GM21529 (cell line): ENCODE measurements at regions not wholly inside any gene's neighbourhood (a gene's known extent, or its start where the extent isn't known, plus 50 kb on each side); places are given as distances from the start of the nearest gene placed in this dataset.

Experiments used
- ATAC-seq: cut with Tn5 transposase; IDR thresholded peaks from one replicate; pipeline ENCODE4 v1.9.1; 2021; ENCODE audit not compliant: unreplicated experiment

DNA sequence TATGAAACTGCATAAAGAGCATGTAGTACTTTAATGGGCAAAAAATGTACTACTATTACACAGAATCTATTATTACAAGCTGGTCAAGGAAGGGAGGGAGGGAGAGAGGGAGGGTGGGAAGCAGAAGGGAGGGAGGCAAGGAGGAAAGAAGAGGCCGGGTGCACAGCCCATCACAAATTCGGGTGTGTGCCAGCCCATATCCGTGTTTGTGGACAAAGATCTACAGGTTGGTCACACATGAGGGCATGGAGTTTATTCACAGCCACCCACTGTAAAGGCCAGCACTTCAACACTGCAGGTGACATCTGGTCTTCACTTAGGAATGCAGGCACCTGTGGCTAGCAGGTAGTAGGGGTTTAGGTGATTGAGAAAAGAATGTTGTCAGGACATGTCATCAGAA is 352.5 kb upstream of the NBEA start:
- ATAC-seq: no peak

DNA sequence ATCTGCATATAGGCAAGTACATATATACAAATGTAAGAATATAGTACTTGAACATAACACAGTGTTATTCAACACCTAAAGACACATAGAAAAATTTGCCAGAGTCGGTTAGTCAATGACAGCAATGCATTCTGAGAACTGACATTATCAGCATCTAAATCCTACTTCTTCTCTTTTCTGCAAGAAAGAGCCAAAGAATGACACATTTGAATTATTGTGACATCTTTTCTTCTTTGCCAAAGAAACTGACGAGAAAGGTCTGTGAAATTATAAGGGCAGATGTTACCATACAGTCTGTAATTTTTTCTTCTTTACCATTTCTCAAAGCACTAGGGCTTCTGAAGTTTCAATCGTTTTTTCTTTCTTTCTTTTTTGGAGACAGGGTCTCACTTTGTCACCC is 350.9 kb upstream of the NBEA start:
- no peak for ATAC-seq

DNA sequence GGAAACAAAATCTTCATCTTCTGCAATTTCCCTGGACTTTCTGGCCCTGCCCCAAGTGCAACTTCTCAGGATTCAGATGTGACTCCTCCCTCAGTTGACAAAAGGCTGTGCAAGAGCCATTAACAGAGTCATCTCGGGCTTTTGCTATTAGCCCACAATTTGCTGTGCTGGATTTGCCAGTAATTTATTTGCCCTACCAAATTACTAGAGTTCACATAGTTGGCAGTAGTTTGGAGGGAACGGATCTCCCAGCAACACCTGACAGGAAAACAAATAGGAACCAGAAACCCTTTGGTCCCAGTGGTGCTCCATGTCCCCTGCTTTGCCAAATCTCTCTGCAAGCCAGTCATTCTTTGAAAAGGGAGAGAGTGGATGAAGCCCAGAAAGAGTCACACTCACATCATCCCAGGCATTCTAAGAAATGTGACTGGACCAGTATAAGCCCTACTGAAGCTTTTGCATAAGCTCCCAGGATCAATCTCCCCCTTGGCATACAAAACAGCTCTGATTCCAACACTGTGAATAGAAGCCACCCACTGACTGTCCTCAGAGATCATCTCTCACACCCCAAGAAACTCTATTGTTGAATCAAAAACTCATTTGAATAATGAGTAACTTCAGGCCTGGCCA is 350.1 kb upstream of the NBEA start:
- no peak for ATAC-seq

DNA sequence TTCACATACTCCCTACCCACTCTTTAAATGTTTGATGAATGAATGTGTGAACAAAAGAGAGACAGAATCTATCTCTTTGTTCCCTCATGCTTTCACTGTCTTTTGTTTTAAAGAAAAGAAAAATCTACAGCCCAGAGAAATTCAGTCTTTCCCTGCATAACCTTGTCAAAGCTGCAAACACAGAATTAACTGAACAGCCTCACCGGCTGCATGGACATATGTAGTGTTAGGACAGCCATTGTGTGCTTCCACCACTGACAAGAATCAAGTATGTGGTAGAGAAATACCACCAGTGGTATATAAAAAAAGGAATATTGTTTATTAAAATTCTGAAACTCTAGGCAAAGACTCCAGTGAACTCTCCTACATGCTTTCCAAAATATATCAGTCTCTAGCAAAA is 348.4 kb upstream of the NBEA start:
- ATAC-seq: no peak

DNA sequence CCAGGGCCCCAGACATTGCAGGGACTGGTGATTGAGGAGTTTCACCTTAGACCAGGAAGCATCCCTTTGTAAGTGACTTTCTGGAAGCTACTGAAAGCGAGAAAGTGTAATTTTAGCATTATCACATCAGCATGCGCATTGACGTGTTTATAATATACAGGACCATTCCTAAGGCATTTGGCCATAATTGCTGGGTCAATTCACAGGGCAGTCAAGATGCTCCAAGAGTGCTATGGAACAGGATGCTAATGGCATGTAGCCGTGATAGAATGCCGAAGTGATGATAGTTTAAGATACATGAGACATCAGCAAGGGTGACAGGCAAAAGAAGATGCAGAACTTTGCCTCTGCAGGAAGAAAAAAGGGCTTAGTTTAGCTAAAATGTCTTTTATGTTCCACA is 347.6 kb upstream of the NBEA start:
- no peak for ATAC-seq

DNA sequence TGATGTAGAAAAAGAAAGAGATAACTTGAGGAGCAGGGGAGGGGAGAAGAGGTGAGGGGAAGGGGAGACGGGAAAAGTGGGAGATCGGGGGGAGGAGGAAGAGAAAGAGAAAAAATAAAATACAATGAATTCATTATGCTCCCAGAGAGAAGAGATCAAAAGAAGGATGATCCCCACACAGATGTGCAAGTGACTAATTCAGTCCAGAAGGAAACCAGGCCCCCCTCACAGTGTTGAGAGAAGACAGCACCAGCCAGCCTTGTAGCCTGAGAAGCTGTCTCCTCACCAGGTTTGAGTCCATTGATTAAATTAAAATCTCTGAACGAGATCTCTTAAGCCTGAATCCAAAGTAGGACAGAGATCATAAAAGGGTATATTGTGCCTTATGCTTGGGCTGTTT is 333.7 kb upstream of the NBEA start:
- no peak for ATAC-seq

DNA sequence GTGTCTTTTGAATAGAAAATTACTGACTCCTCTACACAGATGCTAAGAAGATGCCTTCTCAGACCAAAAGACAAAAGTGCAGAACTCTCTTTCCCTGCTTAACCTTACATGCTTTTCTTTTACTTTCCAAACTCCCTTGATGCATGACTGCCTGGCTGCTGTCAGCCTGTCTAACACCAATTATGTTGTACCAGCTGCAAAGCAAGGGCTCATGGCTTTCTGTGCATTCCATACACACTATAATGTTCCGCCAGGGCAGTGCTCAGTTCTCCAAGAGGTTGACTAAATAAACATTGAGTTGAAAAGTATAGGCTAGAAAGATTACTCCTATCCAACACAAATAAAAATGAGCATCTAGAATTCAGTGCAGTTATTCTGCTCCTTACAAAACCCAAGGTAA is 330.4 kb upstream of the NBEA start:
- ATAC-seq: no peak

DNA sequence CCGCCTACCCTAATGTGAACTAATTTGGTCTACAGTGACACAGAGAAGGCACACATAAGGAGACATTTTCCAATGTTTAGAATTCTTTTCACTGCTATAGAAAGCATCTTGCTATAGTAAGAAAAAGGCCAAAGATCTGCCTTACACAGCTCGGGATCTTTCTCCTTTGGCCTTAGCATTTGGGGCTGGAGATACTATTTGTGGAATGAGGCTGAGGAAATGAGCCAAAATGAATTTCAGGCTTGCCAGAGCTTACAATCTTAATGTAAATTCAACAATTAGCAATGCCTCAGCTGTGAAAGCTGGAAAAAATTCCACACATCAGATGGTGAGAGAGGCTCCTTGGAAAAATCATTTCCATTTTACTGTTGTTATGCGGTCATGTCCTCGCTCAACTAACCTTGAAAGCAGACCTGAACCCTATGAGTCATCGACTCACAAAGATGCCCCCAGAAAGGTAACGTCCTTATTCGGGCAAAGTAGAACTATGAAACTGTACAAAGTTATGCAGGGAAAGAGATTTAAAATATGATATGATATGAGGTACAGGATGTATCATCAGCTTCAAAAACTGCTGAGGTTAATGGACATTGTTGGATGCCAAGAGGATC is 324.5 kb upstream of the NBEA start:
- no peak for ATAC-seq

DNA sequence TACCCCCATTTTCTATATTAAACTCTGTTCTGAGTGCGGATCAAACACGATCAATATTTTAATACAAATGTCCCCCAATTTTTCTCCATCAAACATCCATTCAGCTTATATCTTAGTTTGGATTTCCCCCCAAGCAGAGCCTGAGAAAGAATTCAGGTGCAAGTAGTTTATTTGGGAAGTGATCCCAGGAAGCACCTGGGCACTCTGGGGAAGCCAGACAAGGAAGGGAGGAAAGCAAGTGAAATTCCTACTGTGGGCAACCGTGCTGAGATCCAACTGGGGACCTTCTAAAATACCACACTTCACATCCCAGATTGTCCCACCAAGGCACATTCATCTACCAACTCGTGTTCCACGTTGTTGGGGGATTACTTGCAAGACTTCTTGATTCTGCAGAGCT is 323.4 kb upstream of the NBEA start:
- no peak for ATAC-seq

DNA sequence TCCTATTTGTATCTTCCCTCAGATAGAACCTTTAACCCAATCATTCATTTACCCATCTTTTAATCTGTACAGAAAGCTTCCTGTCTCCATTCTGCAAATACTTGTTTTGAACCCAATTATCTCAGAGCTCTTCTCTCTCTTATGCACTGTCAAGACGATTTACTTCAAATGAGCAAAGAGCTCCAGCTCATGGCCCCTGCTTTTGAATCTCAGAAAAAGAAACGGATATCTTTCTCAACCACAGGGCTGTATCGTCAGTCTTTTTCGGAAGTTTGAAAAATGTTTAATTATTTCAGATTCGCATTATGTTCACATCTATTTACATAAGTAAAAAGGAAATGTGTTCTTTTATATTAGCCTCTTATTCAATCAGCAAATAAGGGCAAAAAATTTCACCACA is 322.7 kb upstream of the NBEA start:
- no peak for ATAC-seq

DNA sequence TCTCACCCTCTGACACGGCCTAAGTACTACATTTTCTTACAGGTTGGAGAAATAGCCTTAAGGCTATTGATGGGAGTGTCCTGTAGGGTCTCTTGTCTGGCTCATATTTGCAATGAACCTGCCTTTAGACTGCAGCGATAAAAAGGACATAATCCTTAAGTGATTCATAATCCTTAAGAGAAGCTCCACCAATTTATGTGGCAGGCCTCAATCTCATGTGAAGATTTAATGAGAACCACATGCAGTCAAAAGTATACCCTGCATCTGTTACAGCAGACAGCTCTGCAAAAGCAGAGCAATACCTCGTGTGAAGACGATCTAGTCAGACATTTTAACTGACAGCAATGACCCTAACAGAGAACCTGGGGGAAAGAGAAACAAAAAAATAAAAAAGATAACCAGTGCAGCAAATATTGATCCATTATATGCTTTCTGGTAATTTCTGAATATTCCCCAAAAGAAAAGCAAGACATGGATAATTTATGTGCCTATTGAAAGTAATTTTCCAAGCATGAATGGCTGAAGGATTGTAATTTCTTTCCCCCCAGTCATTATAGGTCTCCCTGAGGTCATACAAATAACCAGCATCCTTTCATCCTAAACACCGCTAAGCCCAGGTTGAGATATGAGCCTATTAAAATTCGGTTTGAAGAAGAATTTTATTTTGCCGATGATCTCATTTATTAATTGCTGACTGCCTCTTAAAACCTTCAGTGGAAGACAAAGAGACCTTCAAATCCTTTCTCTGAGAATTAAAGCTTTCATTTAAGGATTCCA is 321.8 kb upstream of the NBEA start:
- ATAC-seq: no peak

DNA sequence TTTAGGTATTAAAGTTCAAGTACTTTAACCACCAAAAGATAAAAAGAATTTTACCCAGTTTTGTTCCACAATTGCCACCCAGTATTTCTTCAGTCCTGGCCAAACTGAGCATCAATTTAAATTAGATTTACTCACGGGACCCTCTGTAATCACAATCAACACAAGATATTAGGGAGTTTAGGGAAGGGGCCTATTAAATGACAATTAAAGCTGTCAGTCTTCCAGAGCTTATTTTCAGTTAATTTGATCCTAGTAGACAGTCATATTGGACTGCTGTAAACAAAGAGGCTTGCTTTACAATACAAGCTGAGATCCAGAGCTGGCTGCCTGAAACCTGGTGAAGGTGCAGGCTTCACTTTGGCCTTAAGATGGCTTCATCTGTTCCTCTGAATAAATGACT is 321.2 kb upstream of the NBEA start:
- ATAC-seq: no peak

DNA sequence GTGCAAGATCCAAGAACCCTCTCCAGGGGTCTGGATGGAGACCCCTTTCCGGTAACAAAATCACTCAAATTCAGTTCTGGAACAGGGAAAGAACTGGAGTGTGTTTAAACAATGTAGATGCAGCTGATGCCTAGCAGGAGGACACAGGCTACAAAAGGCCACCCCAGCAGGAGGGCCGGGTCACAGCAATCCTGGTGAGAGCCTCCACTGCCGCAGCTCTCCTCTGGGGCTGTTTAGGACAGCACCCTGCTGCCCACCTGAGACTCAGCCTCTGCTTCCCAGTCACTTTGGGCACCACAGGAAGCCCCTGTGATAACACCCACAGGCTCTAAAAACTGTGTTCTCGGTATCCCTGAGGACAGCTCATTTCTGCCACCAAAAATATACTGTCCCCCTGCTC is 318.7 kb upstream of the NBEA start:
- ATAC-seq: no peak

DNA sequence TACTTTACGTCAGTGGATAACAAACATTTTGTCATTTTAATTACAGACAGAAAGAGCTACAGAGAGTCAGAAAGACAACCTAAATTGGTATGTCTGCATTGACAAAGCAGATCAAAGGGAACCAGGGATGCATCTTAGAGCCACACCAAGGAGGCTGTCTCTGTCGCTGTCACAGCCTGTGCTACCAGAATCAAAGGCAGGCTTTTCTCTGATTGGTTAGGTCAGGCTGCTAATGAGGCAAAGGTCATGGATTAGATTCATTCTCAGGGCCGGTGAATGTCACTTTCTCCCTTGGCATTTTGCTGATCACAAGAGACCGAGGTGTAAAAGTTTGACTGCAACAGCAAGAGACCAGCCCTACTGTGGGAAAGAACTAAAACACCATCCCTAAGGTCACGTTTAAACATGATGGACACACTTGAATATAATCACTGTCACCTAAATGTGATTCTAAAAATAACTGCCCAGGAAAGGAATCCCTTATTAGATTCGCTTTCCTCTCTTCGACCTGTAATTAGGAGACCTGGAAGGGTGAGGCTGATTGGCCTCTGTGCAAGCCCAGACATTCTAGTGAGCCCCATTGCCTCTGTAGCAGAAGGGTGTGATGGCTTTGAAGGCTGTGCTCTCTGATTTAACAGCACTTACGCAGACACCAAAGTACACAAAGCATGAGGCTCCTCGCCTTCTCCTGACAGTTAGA is 314.4 kb upstream of the NBEA start:
- ATAC-seq: no peak

DNA sequence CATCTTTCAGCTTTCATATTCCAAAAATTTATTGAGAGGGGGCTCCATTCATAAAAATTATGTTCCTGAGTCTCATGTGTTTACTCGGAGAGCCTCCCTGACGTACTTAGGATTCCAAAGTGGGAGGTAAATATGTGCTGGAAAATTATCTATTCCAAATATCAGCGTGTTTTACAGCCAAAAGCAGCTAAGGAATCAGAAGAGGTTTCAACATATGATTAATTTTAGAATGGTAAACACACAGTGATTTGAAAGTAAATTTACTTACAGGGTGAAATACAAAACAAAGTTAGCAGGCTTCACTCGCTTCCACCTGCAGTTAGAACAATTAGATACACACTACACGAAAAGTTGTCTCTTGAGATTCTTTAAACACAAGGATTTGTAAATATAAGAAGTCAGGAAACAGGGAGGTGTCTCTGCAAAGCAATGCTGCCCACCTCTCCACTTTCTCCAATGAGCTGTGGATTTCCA is 313.8 kb upstream of the NBEA start:
- ATAC-seq: no peak

DNA sequence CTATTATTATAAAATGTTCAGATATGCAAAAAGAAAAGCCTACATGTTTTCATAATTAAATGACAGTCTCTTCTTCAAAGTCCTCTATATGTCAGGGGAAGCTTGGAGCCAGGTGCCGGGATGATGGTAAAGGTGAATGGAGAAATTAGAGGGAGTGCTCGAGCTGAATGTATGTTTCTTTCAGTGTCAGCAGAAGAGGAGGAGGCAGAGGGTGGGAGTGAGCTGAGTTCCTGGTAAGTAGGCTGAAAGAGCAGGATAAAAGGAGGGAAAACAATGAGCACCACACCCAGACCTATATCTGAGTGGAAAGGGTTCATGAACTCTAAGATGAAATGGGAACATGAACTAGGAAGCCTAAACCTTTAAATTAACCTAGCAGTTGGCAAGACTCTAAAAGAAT is 307.6 kb upstream of the NBEA start:
- no peak for ATAC-seq

DNA sequence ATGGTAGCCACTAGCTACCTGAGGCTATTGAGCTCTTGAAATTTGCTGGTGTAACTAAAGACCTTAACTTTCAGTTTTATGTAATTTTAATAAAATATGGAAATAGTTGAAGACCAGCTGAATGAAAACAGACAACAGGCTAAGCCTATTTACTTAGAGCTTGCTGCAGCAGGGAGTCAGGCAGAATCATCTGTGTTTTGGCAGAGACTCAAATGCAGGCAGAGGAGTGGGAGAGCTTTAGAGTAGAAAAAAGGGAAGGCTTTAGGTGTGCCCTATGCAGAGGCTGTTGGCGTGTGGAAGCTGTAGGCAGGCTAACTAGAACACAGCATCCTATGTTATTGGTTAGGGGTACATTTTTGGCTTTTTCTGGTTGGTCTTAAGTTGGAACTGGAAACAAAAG is 304.9 kb upstream of the NBEA start:
- ATAC-seq: no peak

DNA sequence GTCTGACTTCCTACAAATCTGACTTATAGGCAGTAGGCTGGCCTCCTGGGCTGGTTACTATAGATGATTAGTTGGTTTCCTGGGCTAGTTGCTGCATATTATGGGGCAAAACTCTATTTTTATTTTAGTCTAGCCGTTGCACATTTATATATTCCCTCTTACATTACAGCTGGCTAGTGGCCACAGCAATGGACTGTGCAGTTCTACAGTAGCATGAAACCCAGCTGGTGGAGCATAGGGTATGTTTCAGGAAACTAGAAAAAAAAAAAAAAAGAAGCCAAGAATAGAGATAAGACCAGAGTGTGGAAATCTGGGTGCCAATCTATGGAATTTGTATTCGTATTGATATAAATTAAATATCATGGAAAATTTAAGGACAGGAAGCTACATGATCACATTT is 304.4 kb upstream of the NBEA start:
- no peak for ATAC-seq

DNA sequence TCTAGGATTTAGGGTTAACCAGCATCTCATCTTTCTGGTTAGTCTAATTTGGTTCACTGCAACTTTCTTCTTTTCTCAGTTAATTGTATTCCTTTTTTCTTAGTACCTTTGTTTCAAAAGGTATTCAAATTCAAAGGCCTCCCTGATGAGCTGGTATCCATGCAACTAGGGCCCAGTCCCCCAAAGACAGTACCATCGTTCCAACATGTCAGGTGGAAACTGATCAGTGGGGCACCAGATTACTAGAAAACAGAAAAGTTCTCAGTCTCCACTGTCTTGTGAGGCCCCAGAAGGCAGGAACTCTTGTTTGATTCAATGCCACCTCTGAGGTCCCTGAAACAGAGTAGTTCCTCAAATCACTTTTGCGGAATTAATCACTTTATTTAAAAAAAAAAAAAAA is 303.2 kb upstream of the NBEA start:
- ATAC-seq: no peak

DNA sequence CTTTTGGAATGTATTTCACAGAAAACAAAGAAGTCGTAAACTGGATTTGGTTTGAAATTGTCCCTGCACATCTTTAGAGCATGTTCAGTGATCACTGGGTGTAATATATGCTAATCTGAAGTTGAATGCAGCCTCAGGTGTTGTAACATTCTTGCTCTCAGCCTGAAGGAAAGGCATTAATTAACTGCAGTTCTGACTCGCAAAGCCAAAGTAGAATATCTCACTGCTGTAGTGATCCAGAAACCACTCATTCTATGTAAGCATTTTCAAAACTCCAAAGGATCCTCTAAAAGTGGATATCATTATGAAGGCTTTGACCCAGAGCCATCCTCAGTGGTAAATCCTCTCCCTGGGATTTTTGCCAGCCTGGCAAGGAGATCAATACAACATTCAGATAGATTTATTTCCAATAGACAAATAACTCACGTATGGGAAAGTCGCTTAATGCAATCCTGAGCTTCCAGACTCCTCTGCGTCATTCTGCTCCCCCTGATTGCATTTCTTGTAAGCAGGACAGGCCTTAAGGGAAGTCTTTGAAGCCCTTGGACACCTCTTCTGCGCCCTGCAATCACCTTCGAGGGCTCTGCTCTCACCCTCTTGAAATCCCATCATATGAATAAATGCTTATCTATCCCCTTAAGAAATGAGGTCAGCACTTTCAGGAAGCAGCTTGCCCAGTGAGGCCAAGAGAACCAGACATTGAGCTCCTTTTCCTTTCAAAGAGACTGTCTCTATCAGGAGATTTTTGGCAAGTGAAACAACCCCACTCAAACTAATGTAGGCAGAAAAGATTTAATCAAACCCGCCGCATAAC is 301.7 kb upstream of the NBEA start:
- ATAC-seq: no peak

DNA sequence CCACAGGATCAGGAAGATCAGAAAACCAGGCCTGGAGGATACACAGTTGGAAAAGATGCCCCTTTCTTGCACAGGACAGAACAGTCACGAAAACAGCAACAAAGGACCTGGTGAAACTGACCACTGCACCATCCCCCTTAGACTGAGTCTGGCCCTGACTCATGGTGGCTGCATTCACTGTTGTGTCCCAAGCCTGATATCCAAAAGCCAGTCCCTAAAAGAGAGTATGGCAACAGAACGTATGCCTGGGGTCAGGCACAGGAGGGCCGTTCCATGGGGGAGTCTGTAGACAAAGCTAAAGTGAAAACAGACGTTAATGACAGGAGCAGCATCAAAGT is 301.1 kb upstream of the NBEA start:
- no peak for ATAC-seq
